Breast epithelium (tissue), 3 donors: ENCODE measurements at regions not wholly inside any gene's neighbourhood (a gene's known extent, or its start where the extent isn't known, plus 50 kb on each side); places are given as distances from the start of the nearest gene placed in this dataset.

Experiments
- CTCF ChIP-seq, 3 donors: fragments of 450-650 bp; IDR thresholded peaks; one replicate each; pipeline ENCODE4 v1.5.1; 2016 to 2017; ENCODE audit warnings: antibody characterized with exemption in 3 of 3, mild to moderate bottlenecking in 3 of 3, moderate library complexity in 3 of 3
- POLR2A ChIP-seq: fragments of 450-650 bp; IDR thresholded peaks from one replicate; pipeline ENCODE4 v1.6.1; 2016; ENCODE audit warnings: antibody characterized with exemption, mild to moderate bottlenecking, moderate library complexity
- POLR2AphosphoS5 ChIP-seq, 3 donors: sonication (generic); formaldehyde crosslinking; IDR thresholded peaks; one replicate each; pipeline ENCODE4 v1.6.1; 2017; ENCODE audit warnings: antibody characterized with exemption in 3 of 3

- TF ChIP-seq CTCF (IDR thresholded peaks at IDR 0.05) (no peak), POLR2AphosphoS5 (IDR thresholded peaks at IDR 0.05) (no peak), POLR2A (no peak)
Observed at GRCh38 chr15:26197060-26197459, 333.9 kb upstream of the ATP10A start.
